Tibial nerve (tissue), 4 donors: ENCODE measurements at regions not wholly inside any gene's neighbourhood (a gene's known extent, or its start where the extent isn't known, plus 50 kb on each side); places are given as distances from the start of the nearest gene placed in this dataset.

Experiments used
- DNase-seq, 2 donors: peaks; one replicate each; pipeline ENCODE4 v3.0.0-alpha.2; 2019; ENCODE audit warnings: low spot score in 2 of 2
- H3K27ac ChIP-seq, 4 donors: fragments of 200-600 bp; sonication (generic) in 3 of 4; one replicate each; pipeline ENCODE4 v1.5.1; 2017 to 2019; ENCODE audit warnings: mild to moderate bottlenecking in 1 of 4
- H3K27me3 ChIP-seq, 2 donors: fragments of 200-600 bp; sonication (generic) in 1 of 2; one replicate each; pipeline versions ENCODE4 v1.5.1 to v1.6.0; 2017 to 2019
- H3K36me3 ChIP-seq, 3 donors: fragments of 200-600 bp; sonication (generic); one replicate each; pipeline ENCODE4 v1.5.1; 2018 to 2019
- H3K4me1 ChIP-seq, 4 donors: fragments of 200-600 bp; sonication (generic) in 3 of 4; one replicate each; pipeline ENCODE4 v1.5.1; 2017 to 2019
- H3K4me3 ChIP-seq, 4 donors: fragments of 200-600 bp; sonication (generic) in 3 of 4; one replicate each; pipeline ENCODE4 v1.5.1; 2017 to 2019; ENCODE audit warnings: mild to moderate bottlenecking in 1 of 4, moderate library complexity in 1 of 4
- H3K9me3 ChIP-seq, 4 donors: fragments of 200-600 bp; sonication (generic) in 3 of 4; one replicate each; pipeline ENCODE4 v1.5.1; 2017 to 2019
- EP300 ChIP-seq, 2 donors: sonication (generic); formaldehyde crosslinking; IDR thresholded peaks; one replicate each; pipeline ENCODE4 v1.6.1; 2017; ENCODE audit warnings: antibody characterized with exemption in 2 of 2, mild to moderate bottlenecking in 1 of 2
- POLR2A ChIP-seq, 2 donors: fragments of 450-650 bp; IDR thresholded peaks; one replicate each; pipeline ENCODE4 v1.6.1; 2017; ENCODE audit warnings: antibody characterized with exemption in 2 of 2, mild to moderate bottlenecking in 2 of 2, moderate library complexity in 2 of 2
- WGBS, 2 donors: methylation state at CpG; one replicate each; pipeline ENCODE4 v1.1.5; 2018; 5-methylcytosine and 5-hydroxymethylcytosine counted together
- TF ChIP-seq, protein P1 (sequence below), 5 experiments: fragments of 200-600 bp in 3 of 5; fragments of 450-650 bp in 2 of 5; sonication (generic) in 3 of 5; IDR thresholded peaks; one replicate each; pipeline ENCODE4 v1.5.1; 2016 to 2019; ENCODE audit warnings: antibody characterized with exemption in 5 of 5, mild to moderate bottlenecking in 3 of 5, moderate library complexity in 2 of 5

- Histone ChIP-seq H3K36me3 (no peaks in the 10 kb centered on the region), H3K4me3 (no peak overlapping the region), H3K27ac (no peak overlapping the region), H3K27me3 (no peaks in the 10 kb centered on the region), H3K4me1 (no peaks in the 10 kb centered on the region), H3K9me3 (peaks cover 0 to 8% (median 0%) of the 10 kb centered on the region in 4 donors)
- DNase-seq = no peak
- TF ChIP-seq POLR2A (IDR thresholded peaks at IDR 0.05) (no peak), EP300 (IDR thresholded peaks at IDR 0.05) (no peak)
- TF ChIP-seq, protein P1, sequence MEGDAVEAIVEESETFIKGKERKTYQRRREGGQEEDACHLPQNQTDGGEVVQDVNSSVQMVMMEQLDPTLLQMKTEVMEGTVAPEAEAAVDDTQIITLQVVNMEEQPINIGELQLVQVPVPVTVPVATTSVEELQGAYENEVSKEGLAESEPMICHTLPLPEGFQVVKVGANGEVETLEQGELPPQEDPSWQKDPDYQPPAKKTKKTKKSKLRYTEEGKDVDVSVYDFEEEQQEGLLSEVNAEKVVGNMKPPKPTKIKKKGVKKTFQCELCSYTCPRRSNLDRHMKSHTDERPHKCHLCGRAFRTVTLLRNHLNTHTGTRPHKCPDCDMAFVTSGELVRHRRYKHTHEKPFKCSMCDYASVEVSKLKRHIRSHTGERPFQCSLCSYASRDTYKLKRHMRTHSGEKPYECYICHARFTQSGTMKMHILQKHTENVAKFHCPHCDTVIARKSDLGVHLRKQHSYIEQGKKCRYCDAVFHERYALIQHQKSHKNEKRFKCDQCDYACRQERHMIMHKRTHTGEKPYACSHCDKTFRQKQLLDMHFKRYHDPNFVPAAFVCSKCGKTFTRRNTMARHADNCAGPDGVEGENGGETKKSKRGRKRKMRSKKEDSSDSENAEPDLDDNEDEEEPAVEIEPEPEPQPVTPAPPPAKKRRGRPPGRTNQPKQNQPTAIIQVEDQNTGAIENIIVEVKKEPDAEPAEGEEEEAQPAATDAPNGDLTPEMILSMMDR (IDR thresholded peaks at IDR 0.05) = no peak
- 79 to 80% methylated on average over 4 of the region's 4 CpGs for WGBS, 2 donors
These were observed 238.9 kb downstream of the ACTR3B start for GRCh38 chr7:152998420-152998819.

GRCh38 chr7:153002115-153002514 lies 242.6 kb downstream of the ACTR3B start:
- H3K9me3 ChIP-seq = peaks cover 0 to 8% (median 0%) of the 10 kb centered on the region in 4 donors
- H3K27me3 ChIP-seq = no peaks in the 10 kb centered on the region
- H3K4me1 ChIP-seq = no peaks in the 10 kb centered on the region
- H3K4me3 ChIP-seq = no peak overlapping the region
- whole genome bisulfite sequencing, 2 donors = 67 to 70% methylated on average over 1 of the region's 1 CpG
- no peak overlapping the region for H3K27ac ChIP-seq
- TF ChIP-seq EP300 (IDR thresholded peaks at IDR 0.05) (no peak), POLR2A (IDR thresholded peaks at IDR 0.05) (no peak)
- TF ChIP-seq, protein P1 (IDR thresholded peaks at IDR 0.05) = no peak
- no peaks in the 10 kb centered on the region for H3K36me3 ChIP-seq
- DNase-seq = no peak

- TF ChIP-seq POLR2A (IDR thresholded peaks at IDR 0.05) (no peak), EP300 (IDR thresholded peaks at IDR 0.05) (no peak)
- TF ChIP-seq, protein P1 (IDR thresholded peaks at IDR 0.05) = no peak
- Histone ChIP-seq H3K27me3 (no peaks in the 10 kb centered on the region), H3K27ac (no peak overlapping the region), H3K36me3 (no peaks in the 10 kb centered on the region), H3K4me3 (no peak overlapping the region), H3K9me3 (peaks cover 0 to 8% (median 0%) of the 10 kb centered on the region in 4 donors), H3K4me1 (no peaks in the 10 kb centered on the region)
- DNase-seq = no peak
- WGBS, 2 donors = 84 to 85% methylated on average over 5 of the region's 5 CpGs
These were observed 243.0 kb downstream of the ACTR3B start for GRCh38 chr7:153002572-153002971.

DNA sequence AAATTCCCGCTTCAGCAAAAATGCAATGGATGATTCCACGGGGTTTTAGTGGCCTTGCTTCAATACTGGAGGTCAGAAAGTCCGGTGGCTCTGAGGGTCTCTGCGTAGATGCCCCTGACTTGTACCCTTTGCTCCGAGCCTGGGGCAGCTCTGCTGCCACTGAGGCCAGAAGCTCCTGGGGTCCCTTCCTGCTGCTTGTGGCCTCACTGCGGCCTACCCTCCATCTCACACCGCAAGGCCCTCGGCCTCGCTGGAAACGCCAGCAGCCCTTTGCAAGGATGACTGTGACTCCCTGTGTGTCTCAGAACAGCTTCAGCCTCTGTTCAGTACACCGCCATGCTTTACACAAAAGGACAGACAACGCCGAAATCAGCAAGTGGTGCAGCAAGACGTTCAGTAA lies 244.8 kb downstream of the ACTR3B start:
- Histone ChIP-seq H3K4me3 (no peak overlapping the region), H3K27ac (no peak overlapping the region), H3K27me3 (no peaks in the 10 kb centered on the region), H3K36me3 (no peaks in the 10 kb centered on the region), H3K4me1 (no peaks in the 10 kb centered on the region), H3K9me3 (peaks cover 0 to 8% (median 0%) of the 10 kb centered on the region in 4 donors)
- 77 to 78% methylated on average over 14 of the region's 14 CpGs for WGBS, 2 donors
- no peak for DNase-seq
- TF ChIP-seq, protein P1 (IDR thresholded peaks at IDR 0.05) = no peak
- no peak for TF ChIP-seq EP300 (IDR thresholded peaks at IDR 0.05)
- TF ChIP-seq POLR2A (IDR thresholded peaks at IDR 0.05) = no peak

DNA sequence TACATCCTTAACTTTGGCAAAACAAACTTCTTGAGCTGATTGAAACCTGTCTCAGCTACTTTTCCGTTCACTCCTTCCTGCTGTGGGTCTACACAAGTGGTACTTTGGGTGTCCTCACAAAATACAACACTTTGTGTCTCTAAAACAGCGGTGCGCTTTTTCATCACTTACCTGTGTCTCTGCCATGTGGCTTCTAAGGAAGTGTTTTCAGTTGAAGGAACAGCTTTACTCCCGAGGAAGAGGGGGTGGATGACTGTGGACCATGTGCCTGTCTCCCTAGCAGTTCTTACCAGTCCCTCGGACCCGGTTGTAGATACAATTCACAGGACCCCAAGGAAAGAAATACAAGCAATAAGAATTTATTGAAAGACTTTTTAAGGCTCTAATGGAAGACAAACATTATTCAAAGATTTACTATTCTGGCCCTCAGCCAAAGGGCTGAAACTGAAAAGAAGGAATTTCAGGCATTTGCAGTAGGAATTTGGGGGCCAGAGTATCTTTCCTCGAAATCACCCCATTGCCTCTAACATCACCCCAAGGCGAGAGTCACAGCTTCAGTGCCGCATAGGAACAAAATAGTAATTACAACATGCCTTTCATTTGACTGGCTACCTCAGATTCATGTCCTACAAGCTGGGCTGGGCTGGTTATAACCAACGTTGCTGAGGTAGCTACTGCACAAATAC lies 246.3 kb downstream of the ACTR3B start:
- WGBS, 2 donors = 42 to 44% methylated on average over 10 of the region's 10 CpGs
- DNase-seq = no peak
- H3K36me3 ChIP-seq = no peaks in the 10 kb centered on the region

More for the DNA sequence above, 246.3 kb downstream of the ACTR3B start:
- Histone ChIP-seq H3K27me3 (no peaks in the 10 kb centered on the region), H3K4me3 (no peak overlapping the region), H3K4me1 (no peaks in the 10 kb centered on the region), H3K27ac (no peak overlapping the region), H3K9me3 (peaks cover 0 to 2% (median 0%) of the 10 kb centered on the region in 4 donors)
- TF ChIP-seq POLR2A (IDR thresholded peaks at IDR 0.05) (no peak), EP300 (IDR thresholded peaks at IDR 0.05) (no peak)
- TF ChIP-seq, protein P1 (IDR thresholded peaks at IDR 0.05) = no peak
